DND-41 (cell line): ENCODE measurements at regions not wholly inside any gene's neighbourhood (a gene's known extent, or its start where the extent isn't known, plus 50 kb on each side); places are given as distances from the start of the nearest gene placed in this dataset.

ENCODE experiments used
- ATAC-seq: fragments of 200-7000 bp; cut with Tn5 transposase; 3 replicates; pipeline ENCODE4 v1.9.1; 2021; ENCODE audit warnings: low read depth; ENCODE audit not compliant: insufficient read depth
- DNase-seq: peaks from one replicate; pipeline ENCODE4 v3.0.0-alpha.2; 2020
- H2AFZ ChIP-seq: 2 replicates; pipeline ENCODE4 v1.6.0; 2012; ENCODE audit warnings: low read depth, low read length
- H3K27ac ChIP-seq: 2 replicates; pipeline ENCODE4 v1.5.1; 2012; ENCODE audit warnings: low read length, inconsistent platforms
- H3K27me3 ChIP-seq: fragments of 200-600 bp; sonication (generic); 2 replicates; pipeline ENCODE4 v1.6.0; 2012; ENCODE audit warnings: low read length, mild to moderate bottlenecking, inconsistent platforms; ENCODE audit not compliant: insufficient read depth, poor library complexity
- H3K36me3 ChIP-seq: 2 replicates; pipeline ENCODE4 v1.5.1; 2012; ENCODE audit warnings: low read length, inconsistent platforms; ENCODE audit not compliant: insufficient read depth
- H3K4me1 ChIP-seq: 2 replicates; pipeline ENCODE4 v1.5.1; 2012; ENCODE audit warnings: mild to moderate bottlenecking, low read length; ENCODE audit not compliant: insufficient read depth
- H3K4me2 ChIP-seq: 2 replicates; pipeline ENCODE4 v1.6.0; 2012; ENCODE audit warnings: mild to moderate bottlenecking, moderate library complexity, low read length, inconsistent platforms; ENCODE audit not compliant: insufficient read depth
- H3K4me3 ChIP-seq, 2 experiments: fragments of 200-600 bp in 1 of 2; shearing (Covaris generic) in 1 of 2; 2 replicates each; pipeline ENCODE4 v1.5.1; 2012 to 2016; ENCODE audit warnings: inconsistent platforms in 2 of 2, low read length in 2 of 2, mild to moderate bottlenecking in 2 of 2, low read depth in 1 of 2, moderate library complexity in 1 of 2
- H3K79me2 ChIP-seq: 2 replicates; pipeline ENCODE4 v1.6.0; 2012; ENCODE audit warnings: low read length, inconsistent platforms; ENCODE audit not compliant: insufficient read depth
- H3K9ac ChIP-seq: 2 replicates; pipeline ENCODE4 v1.6.0; 2012; ENCODE audit warnings: low read depth, mild to moderate bottlenecking, inconsistent platforms, low read length, moderate library complexity
- H3K9me3 ChIP-seq: 2 replicates; pipeline ENCODE4 v1.5.1; 2012; ENCODE audit warnings: low read length, moderate library complexity, mild to moderate bottlenecking, inconsistent platforms; ENCODE audit not compliant: insufficient read depth, severe bottlenecking
- H4K20me1 ChIP-seq: 2 replicates; pipeline ENCODE4 v1.6.0; 2012; ENCODE audit warnings: low read length; ENCODE audit not compliant: insufficient read depth
- CTCF ChIP-seq: IDR thresholded peaks from 2 replicates; pipeline ENCODE4 v1.5.1; 2012; ENCODE audit warnings: borderline replicate concordance, low read length, moderate library complexity, mild to moderate bottlenecking; ENCODE audit not compliant: poor library complexity, severe bottlenecking; ENCODE audit errors: extremely low read depth
- EZH2 ChIP-seq: IDR thresholded peaks from 3 replicates; pipeline ENCODE4 v1.6.1; 2012; ENCODE audit warnings: borderline replicate concordance, low read depth, mild to moderate bottlenecking, moderate library complexity, low read length, inconsistent platforms; ENCODE audit not compliant: severe bottlenecking

- DNase-seq = no peak
- no peaks in the 10 kb centered on the region for H3K27me3 ChIP-seq
- no peak overlapping the region for H3K4me2 ChIP-seq
These were observed 135.4 kb upstream of the SLC39A10 start for GRCh38 chr2:195521589-195521988.

DNA sequence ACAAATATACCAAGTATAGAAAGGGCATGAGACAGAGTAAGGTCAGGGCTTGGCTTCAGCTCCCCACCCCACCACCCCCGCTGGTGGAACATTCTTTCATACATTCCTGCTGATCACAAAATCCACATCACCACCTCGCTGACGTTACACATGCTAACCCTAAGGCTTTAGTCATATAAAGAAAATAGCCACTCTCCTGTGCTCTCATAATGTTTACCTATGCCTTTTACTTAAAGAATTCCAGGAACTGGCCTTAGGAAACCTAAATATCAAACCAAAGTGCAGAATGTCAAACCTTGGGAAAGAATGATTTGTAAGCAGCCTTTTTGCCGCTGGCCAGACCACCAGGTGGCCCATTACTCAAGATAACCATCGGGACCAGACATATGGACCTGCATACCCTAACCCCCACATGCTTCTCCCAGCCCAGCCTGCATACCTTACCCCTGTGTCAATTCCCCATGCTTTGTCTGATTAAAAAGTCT, 136.3 kb upstream of the SLC39A10 start:
- Histone ChIP-seq H3K4me1 (peaks cover 55% of the 10 kb centered on the region), H3K4me3 (no peak overlapping the region), H3K27me3 (no peaks in the 10 kb centered on the region), H3K27ac (peak overlapping the region; percentile 30), H3K79me2 (no peaks in the 10 kb centered on the region), H3K4me2 (no peak overlapping the region), H3K9me3 (peaks cover 2% of the 10 kb centered on the region), H3K36me3 (no peaks in the 10 kb centered on the region), H3K9ac (no peak overlapping the region), H4K20me1 (no peaks in the 10 kb centered on the region), H2AFZ (no peak overlapping the region)
- no peak for TF ChIP-seq CTCF
- TF ChIP-seq EZH2 = no peak
- ATAC-seq = no peak
- no peak for DNase-seq

More at GRCh38 chr2:195521589-195521988, 135.4 kb upstream of the SLC39A10 start:
- H4K20me1 ChIP-seq = no peaks in the 10 kb centered on the region
- no peaks in the 10 kb centered on the region for H3K79me2 ChIP-seq
- peaks cover 2% of the 10 kb centered on the region for H3K9me3 ChIP-seq
- TF ChIP-seq CTCF = no peak
- no peak for TF ChIP-seq EZH2
- H3K9ac ChIP-seq = no peak overlapping the region
- no peaks in the 10 kb centered on the region for H3K36me3 ChIP-seq
- no peak overlapping the region for H3K4me3 ChIP-seq
- H2AFZ ChIP-seq = peak overlapping the region; percentile 6; the same call in 1 of the 2 replicates
- H3K27ac ChIP-seq = peak overlapping the region; percentile 30
- no peak for ATAC-seq
- H3K4me1 ChIP-seq = peaks cover 46% of the 10 kb centered on the region

GRCh38 chr2:195515551-195515950, 141.5 kb upstream of the SLC39A10 start:
- H3K4me1 ChIP-seq = peaks cover 32% of the 10 kb centered on the region
- no peaks in the 10 kb centered on the region for H3K36me3 ChIP-seq
- TF ChIP-seq CTCF (no peak), EZH2 (no peak)
- ATAC-seq = no peak
- H3K4me2 ChIP-seq = no peak overlapping the region
- no peak for DNase-seq
- 0 out of 2 replicates have a peak overlapping the region, but pooled peaks have one; percentile 29 for H2AFZ ChIP-seq
- H3K9ac ChIP-seq = 0 out of 2 replicates have a peak overlapping the region, but pooled peaks have one; percentile 55
- H3K4me3 ChIP-seq = no peak overlapping the region; a peak in 1 of 4 replicates
- H3K79me2 ChIP-seq = no peaks in the 10 kb centered on the region
- H4K20me1 ChIP-seq = no peaks in the 10 kb centered on the region
- H3K27me3 ChIP-seq = no peaks in the 10 kb centered on the region
- H3K9me3 ChIP-seq = no peaks in the 10 kb centered on the region
- H3K27ac ChIP-seq = peak overlapping the region; percentile 90
